Right cardiac atrium (tissue), 5 donors: ENCODE measurements at regions not wholly inside any gene's neighbourhood (a gene's known extent, or its start where the extent isn't known, plus 50 kb on each side); places are given as distances from the start of the nearest gene placed in this dataset.

Experiments
- ATAC-seq, 2 donors: fragments of 200-7000 bp; cut with Tn5 transposase; one replicate each; pipeline versions ENCODE4 v1.8.0 to v1.9.1; 2020; ENCODE audit warnings: moderate library complexity in 2 of 2, mild to moderate bottlenecking in 1 of 2
- DNase-seq, 3 donors: peaks; one replicate each; pipeline ENCODE4 v3.0.0-alpha.2; 2020
- H3K27ac ChIP-seq: one replicate; pipeline ENCODE4 v1.5.1; 2013; ENCODE audit warnings: mild to moderate bottlenecking, low read length, control low read depth, moderate library complexity
- H3K27me3 ChIP-seq: one replicate; pipeline ENCODE4 v1.6.1; 2013; ENCODE audit not compliant: control insufficient read depth, insufficient read depth
- H3K4me1 ChIP-seq: one replicate; pipeline ENCODE4 v1.6.1; 2013; ENCODE audit warnings: low read length; ENCODE audit not compliant: control insufficient read depth, insufficient read depth
- H3K4me3 ChIP-seq: one replicate; pipeline ENCODE4 v1.5.1; 2013; ENCODE audit warnings: low read length, control low read depth
- H3K9me3 ChIP-seq: one replicate; pipeline ENCODE4 v1.6.1; 2013; ENCODE audit warnings: low read length; ENCODE audit not compliant: control insufficient read depth
- WGBS: extraction: QIAGEN DNeasy Blood & Tissue Kit; methylation state at CpG from one replicate; pipeline ENCODE4 v1.1.7; 2013; 5-methylcytosine and 5-hydroxymethylcytosine counted together
- intact Hi-C, 4 donors: fragments of 100-400 bp; cut with DNase I; formaldehyde crosslinking; loops; one replicate each; pipeline versions ENCODE4 v1.11.0 to v1.14.0; 2022 to 2023
- donor health status: healthy with polysubstance abuse.
- donor health status: DM: no; HTN: yes; CAD: no.
- donor health status: DM: no; HTN: no; CAD: no.
- donor health status: DM: no; HTN: yes; CAD: no; lungs with severe emphysema.
- donor health status: DM: yes; HTN: yes; CAD: no.

GRCh38 chr13:81319351-81319750 is 978.4 kb upstream of the SPRY2 start:
- Histone ChIP-seq H3K9me3 (no peaks in the 10 kb centered on the region), H3K4me1 (no peaks in the 10 kb centered on the region), H3K27me3 (no peaks in the 10 kb centered on the region), H3K27ac (no peak overlapping the region), H3K4me3 (no peak overlapping the region)
- 64% methylated on average over 3 of the region's 3 CpGs for WGBS
- DNase-seq (no peak), ATAC-seq (no peak)
- intact Hi-C loops: no loop called here

- DNase-seq: no peak
- intact Hi-C loops: no loop called here
- Histone ChIP-seq H3K27ac (no peak overlapping the region), H3K4me3 (no peak overlapping the region), H3K9me3 (no peaks in the 10 kb centered on the region), H3K27me3 (no peaks in the 10 kb centered on the region), H3K4me1 (no peaks in the 10 kb centered on the region)
- no peak for ATAC-seq
- WGBS: 76% methylated on average over 4 of the region's 4 CpGs
These were observed 977.5 kb upstream of the SPRY2 start for GRCh38 chr13:81318231-81319019.

- intact Hi-C loops: no loop called here
- Histone ChIP-seq H3K4me3 (no peak overlapping the region), H3K27ac (no peak overlapping the region), H3K27me3 (no peaks in the 10 kb centered on the region), H3K4me1 (no peaks in the 10 kb centered on the region), H3K9me3 (no peaks in the 10 kb centered on the region)
- DNase-seq: no peak
- no peak for ATAC-seq
- 80% methylated on average over 3 of the region's 3 CpGs for WGBS
These were observed 973.5 kb upstream of the SPRY2 start for GRCh38 chr13:81314461-81314860.

- Histone ChIP-seq H3K4me1 (no peaks in the 10 kb centered on the region), H3K27ac (no peak overlapping the region), H3K4me3 (no peak overlapping the region), H3K9me3 (no peaks in the 10 kb centered on the region), H3K27me3 (no peaks in the 10 kb centered on the region)
- ATAC-seq (no peak), DNase-seq (no peak)
- intact Hi-C loops: no loop called here
These were observed 965.0 kb upstream of the SPRY2 start for GRCh38 chr13:81305928-81306327.

GRCh38 chr13:81304121-81304659 is 963.3 kb upstream of the SPRY2 start:
- ATAC-seq: no peak
- no peak for DNase-seq
- Histone ChIP-seq H3K9me3 (no peaks in the 10 kb centered on the region), H3K27me3 (no peaks in the 10 kb centered on the region), H3K4me3 (no peak overlapping the region), H3K4me1 (no peaks in the 10 kb centered on the region), H3K27ac (no peak overlapping the region)
- intact Hi-C loops: no loop called here
- WGBS: 67% methylated on average over 6 of the region's 6 CpGs

GRCh38 chr13:81302677-81303076 is 961.8 kb upstream of the SPRY2 start:
- Histone ChIP-seq H3K4me1 (no peaks in the 10 kb centered on the region), H3K4me3 (no peak overlapping the region), H3K27me3 (no peaks in the 10 kb centered on the region), H3K9me3 (no peaks in the 10 kb centered on the region), H3K27ac (no peak overlapping the region)
- 86% methylated on average over 2 of the region's 2 CpGs for WGBS
- no peak for DNase-seq
- ATAC-seq: no peak
- intact Hi-C loops: no loop called here

- H3K4me3 ChIP-seq: no peak overlapping the region
- no peak for DNase-seq
- ATAC-seq: no peak
- H3K4me1 ChIP-seq: no peaks in the 10 kb centered on the region
- H3K9me3 ChIP-seq: no peaks in the 10 kb centered on the region
- intact Hi-C loops: no loop called here
- no peak overlapping the region for H3K27ac ChIP-seq
- H3K27me3 ChIP-seq: no peaks in the 10 kb centered on the region
These were observed 961.2 kb upstream of the SPRY2 start for GRCh38 chr13:81302125-81302524.

- H3K27ac ChIP-seq: no peak overlapping the region
- H3K4me1 ChIP-seq: no peaks in the 10 kb centered on the region
- DNase-seq: no peak
- intact Hi-C loops: no loop called here
- no peak overlapping the region for H3K4me3 ChIP-seq
- H3K27me3 ChIP-seq: no peaks in the 10 kb centered on the region
- no peak for ATAC-seq
- H3K9me3 ChIP-seq: no peaks in the 10 kb centered on the region
These were observed 954.3 kb upstream of the SPRY2 start for GRCh38 chr13:81295177-81295576.

- DNase-seq (no peak), ATAC-seq (no peak)
- Histone ChIP-seq H3K9me3 (no peaks in the 10 kb centered on the region), H3K4me1 (no peaks in the 10 kb centered on the region), H3K27ac (no peak overlapping the region), H3K4me3 (no peak overlapping the region), H3K27me3 (no peaks in the 10 kb centered on the region)
- intact Hi-C loops: no loop called here
- 28% methylated on average over 2 of the region's 2 CpGs for WGBS
These were observed 952.8 kb upstream of the SPRY2 start for GRCh38 chr13:81293594-81294164.

- Histone ChIP-seq H3K9me3 (no peaks in the 10 kb centered on the region), H3K4me3 (no peak overlapping the region), H3K27ac (no peak overlapping the region), H3K27me3 (no peaks in the 10 kb centered on the region), H3K4me1 (no peaks in the 10 kb centered on the region)
- intact Hi-C loops: no loop called here
- no peak for DNase-seq
- no peak for ATAC-seq
These were observed 942.6 kb upstream of the SPRY2 start for GRCh38 chr13:81283561-81283960.

GRCh38 chr13:81283062-81283461 is 942.1 kb upstream of the SPRY2 start:
- WGBS: 91% methylated on average over 2 of the region's 2 CpGs
- H3K4me3 ChIP-seq: no peak overlapping the region
- H3K27me3 ChIP-seq: no peaks in the 10 kb centered on the region
- no peaks in the 10 kb centered on the region for H3K4me1 ChIP-seq
- intact Hi-C loops: no loop called here
- no peaks in the 10 kb centered on the region for H3K9me3 ChIP-seq
- DNase-seq: no peak
- no peak overlapping the region for H3K27ac ChIP-seq
- no peak for ATAC-seq
